Endothelial cell (in vitro differentiated cells): ENCODE measurements at regions not wholly inside any gene's neighbourhood (a gene's known extent, or its start where the extent isn't known, plus 50 kb on each side); places are given as distances from the start of the nearest gene placed in this dataset.
"Not testable (repeated sequence)": the region's sequence is repeated elsewhere in the genome, so short reads cannot be mapped to it uniquely, and the experiment has no call there.

Experiments used
- DNase-seq: peaks from one replicate; pipeline ENCODE4 v3.0.0; 2021; ENCODE audit warnings: low spot score
- H3K27ac Mint-ChIP-seq: one replicate; pipeline ENCODE4 v1.8.0; 2021; ENCODE audit warnings: mixed read lengths, inconsistent platforms; ENCODE audit not compliant: unreplicated experiment
- H3K27me3 Mint-ChIP-seq: one replicate; pipeline ENCODE4 v1.8.0; 2021; ENCODE audit warnings: mild to moderate bottlenecking, moderate library complexity, mixed read lengths, inconsistent platforms; ENCODE audit not compliant: unreplicated experiment
- H3K36me3 Mint-ChIP-seq: one replicate; pipeline ENCODE4 v1.8.0; 2021; ENCODE audit warnings: mild to moderate bottlenecking, low read depth, mixed read lengths, inconsistent platforms; ENCODE audit not compliant: unreplicated experiment
- H3K4me1 Mint-ChIP-seq: one replicate; pipeline ENCODE4 v1.8.0; 2021; ENCODE audit warnings: mild to moderate bottlenecking, mixed read lengths, inconsistent platforms; ENCODE audit not compliant: unreplicated experiment
- H3K4me3 Mint-ChIP-seq: one replicate; pipeline ENCODE4 v1.8.0; 2021; ENCODE audit warnings: mild to moderate bottlenecking, mixed read lengths, inconsistent platforms; ENCODE audit not compliant: unreplicated experiment
- H3K9me3 Mint-ChIP-seq: one replicate; pipeline ENCODE4 v1.8.0; 2021; ENCODE audit warnings: mixed read lengths, inconsistent platforms; ENCODE audit not compliant: unreplicated experiment
- TF ChIP-seq, protein P1 (sequence below): fragments of 200-600 bp; sonication (generic); IDR thresholded peaks from one replicate; pipeline ENCODE4 v1.5.0; 2021; ENCODE audit warnings: antibody characterized with exemption; ENCODE audit not compliant: unreplicated experiment

- Mint-ChIP-seq H3K4me3 (no peak overlapping the region), H3K9me3 (no peaks in the 10 kb centered on the region), H3K27ac (no peak overlapping the region), H3K27me3 (no peaks in the 10 kb centered on the region), H3K4me1 (no peaks in the 10 kb centered on the region), H3K36me3 (no peaks in the 10 kb centered on the region)
- DNase-seq: no peak
- TF ChIP-seq, protein P1, sequence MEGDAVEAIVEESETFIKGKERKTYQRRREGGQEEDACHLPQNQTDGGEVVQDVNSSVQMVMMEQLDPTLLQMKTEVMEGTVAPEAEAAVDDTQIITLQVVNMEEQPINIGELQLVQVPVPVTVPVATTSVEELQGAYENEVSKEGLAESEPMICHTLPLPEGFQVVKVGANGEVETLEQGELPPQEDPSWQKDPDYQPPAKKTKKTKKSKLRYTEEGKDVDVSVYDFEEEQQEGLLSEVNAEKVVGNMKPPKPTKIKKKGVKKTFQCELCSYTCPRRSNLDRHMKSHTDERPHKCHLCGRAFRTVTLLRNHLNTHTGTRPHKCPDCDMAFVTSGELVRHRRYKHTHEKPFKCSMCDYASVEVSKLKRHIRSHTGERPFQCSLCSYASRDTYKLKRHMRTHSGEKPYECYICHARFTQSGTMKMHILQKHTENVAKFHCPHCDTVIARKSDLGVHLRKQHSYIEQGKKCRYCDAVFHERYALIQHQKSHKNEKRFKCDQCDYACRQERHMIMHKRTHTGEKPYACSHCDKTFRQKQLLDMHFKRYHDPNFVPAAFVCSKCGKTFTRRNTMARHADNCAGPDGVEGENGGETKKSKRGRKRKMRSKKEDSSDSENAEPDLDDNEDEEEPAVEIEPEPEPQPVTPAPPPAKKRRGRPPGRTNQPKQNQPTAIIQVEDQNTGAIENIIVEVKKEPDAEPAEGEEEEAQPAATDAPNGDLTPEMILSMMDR: no peak
These were observed 115.3 kb upstream of the ESR1 start for GRCh38 chr6:151692216-151692615.

DNA sequence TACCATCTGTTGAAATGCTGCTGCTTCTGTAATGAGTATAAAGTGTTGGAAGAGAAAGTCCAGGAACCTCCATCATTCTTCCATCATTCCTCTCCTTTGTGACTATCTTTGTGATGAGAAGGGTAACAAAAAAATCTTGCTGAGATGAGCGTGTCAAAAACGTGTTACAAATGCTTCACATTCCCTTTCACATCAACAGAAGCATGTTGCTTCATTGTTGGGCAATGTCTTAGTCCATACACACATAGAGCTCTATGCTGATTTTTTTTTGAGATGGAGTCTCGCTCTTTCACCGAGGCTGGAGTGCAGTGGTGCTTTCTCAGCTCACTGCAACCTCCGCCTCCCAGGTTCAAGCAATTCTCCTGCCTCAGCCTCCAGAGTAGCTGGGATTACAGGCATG is 114.1 kb upstream of the ESR1 start:
- TF ChIP-seq, protein P1: no peak
- Mint-ChIP-seq H3K9me3 (no peaks in the 10 kb centered on the region), H3K4me1 (no peaks in the 10 kb centered on the region), H3K4me3 (no peak overlapping the region), H3K27me3 (no peaks in the 10 kb centered on the region), H3K27ac (no peak overlapping the region), H3K36me3 (no peaks in the 10 kb centered on the region)
- DNase-seq: no peak

DNA sequence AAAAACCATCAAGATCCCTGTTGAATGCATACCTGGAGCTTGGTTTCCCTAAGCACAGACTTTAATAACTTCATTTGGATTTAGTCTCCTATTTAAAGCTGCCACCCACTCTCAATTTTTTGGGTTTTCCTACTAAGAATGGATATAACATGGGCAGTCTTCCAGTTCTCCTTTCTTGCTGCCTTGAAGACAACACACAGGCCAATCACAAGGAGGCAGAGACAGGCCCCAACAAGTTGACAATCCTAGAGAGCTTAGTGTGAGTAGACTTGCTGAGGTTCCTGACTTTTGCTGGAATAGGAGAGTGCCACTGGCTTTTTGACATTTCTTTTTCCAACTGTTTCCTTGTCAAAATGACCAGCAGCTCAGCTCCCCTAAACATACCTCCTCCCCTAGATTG is 112.3 kb upstream of the ESR1 start:
- no peaks in the 10 kb centered on the region for H3K9me3 Mint-ChIP-seq
- H3K4me3 Mint-ChIP-seq: no peak overlapping the region
- DNase-seq: no peak
- H3K36me3 Mint-ChIP-seq: no peaks in the 10 kb centered on the region
- H3K27ac Mint-ChIP-seq: no peak overlapping the region
- no peaks in the 10 kb centered on the region for H3K27me3 Mint-ChIP-seq
- TF ChIP-seq, protein P1: no peak
- H3K4me1 Mint-ChIP-seq: no peaks in the 10 kb centered on the region

GRCh38 chr6:151696302-151696701 is 111.2 kb upstream of the ESR1 start:
- H3K36me3 Mint-ChIP-seq, H3K9me3 Mint-ChIP-seq, DNase-seq, H3K4me3 Mint-ChIP-seq, H3K27me3 Mint-ChIP-seq, H3K4me1 Mint-ChIP-seq, H3K27ac Mint-ChIP-seq: not testable (repeated sequence)

DNA sequence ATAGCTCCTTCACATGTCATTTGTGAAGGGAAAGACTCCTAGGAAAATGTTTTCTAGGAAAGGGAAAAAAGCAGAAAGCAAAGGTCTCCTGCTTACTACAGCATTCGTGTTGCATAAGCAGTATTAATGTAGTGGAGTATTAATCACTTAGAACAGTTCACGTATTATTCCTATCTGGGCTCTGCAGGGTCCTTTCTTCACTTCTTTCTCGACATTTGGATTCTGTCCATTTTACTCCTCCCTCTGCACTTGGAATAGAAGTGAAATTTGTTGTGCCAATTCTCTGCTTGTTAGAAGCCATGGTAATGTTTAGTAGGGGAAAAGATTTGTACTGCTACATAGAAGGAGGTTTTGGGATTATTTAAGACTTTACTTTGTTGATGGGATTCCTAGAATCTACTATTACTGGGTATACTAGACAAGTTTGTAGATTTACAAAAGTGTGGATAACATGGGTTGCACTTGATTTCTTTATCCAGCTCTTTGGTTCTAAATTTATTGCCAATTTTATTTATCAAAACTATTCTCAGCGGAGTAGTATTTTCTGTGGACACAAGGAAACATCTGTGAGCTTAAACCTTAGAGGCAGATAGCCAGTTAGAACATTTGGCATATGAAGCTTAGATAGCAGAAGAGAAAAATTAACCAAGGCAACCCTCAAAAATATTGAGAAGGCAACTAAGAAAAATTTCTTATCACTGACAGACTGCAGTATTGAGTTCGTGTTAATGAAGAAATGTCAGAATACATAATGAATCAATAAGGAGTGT is 108.4 kb upstream of the ESR1 start:
- Mint-ChIP-seq H3K27ac (no peak overlapping the region), H3K4me1 (peaks cover 9% of the 10 kb centered on the region), H3K9me3 (no peaks in the 10 kb centered on the region), H3K27me3 (no peaks in the 10 kb centered on the region), H3K36me3 (no peaks in the 10 kb centered on the region), H3K4me3 (no peak overlapping the region)
- DNase-seq: no peak
- TF ChIP-seq, protein P1: no peak
